Hepatocyte (in vitro differentiated cells): ENCODE measurements at regions not wholly inside any gene's neighbourhood (a gene's known extent, or its start where the extent isn't known, plus 50 kb on each side); places are given as distances from the start of the nearest gene placed in this dataset.

Source experiments
- EZH2phosphoT487 ChIP-seq: fragments of 200-600 bp; sonication (generic); IDR thresholded peaks from one replicate; pipeline ENCODE4 v1.6.1; 2018; ENCODE audit warnings: antibody characterized with exemption, mild to moderate bottlenecking, low read depth, moderate library complexity; ENCODE audit not compliant: unreplicated experiment, severe bottlenecking
- TF ChIP-seq, protein P1 (sequence below): fragments of 200-600 bp; sonication (generic); IDR thresholded peaks from 2 replicates; pipeline ENCODE4 v1.5.1; 2016; ENCODE audit warnings: antibody characterized with exemption, mild to moderate bottlenecking; ENCODE audit not compliant: poor library complexity

GRCh38 chr4:14152834-14153519, 525.5 kb upstream of the BOD1L1 start:
- TF ChIP-seq, protein P1, sequence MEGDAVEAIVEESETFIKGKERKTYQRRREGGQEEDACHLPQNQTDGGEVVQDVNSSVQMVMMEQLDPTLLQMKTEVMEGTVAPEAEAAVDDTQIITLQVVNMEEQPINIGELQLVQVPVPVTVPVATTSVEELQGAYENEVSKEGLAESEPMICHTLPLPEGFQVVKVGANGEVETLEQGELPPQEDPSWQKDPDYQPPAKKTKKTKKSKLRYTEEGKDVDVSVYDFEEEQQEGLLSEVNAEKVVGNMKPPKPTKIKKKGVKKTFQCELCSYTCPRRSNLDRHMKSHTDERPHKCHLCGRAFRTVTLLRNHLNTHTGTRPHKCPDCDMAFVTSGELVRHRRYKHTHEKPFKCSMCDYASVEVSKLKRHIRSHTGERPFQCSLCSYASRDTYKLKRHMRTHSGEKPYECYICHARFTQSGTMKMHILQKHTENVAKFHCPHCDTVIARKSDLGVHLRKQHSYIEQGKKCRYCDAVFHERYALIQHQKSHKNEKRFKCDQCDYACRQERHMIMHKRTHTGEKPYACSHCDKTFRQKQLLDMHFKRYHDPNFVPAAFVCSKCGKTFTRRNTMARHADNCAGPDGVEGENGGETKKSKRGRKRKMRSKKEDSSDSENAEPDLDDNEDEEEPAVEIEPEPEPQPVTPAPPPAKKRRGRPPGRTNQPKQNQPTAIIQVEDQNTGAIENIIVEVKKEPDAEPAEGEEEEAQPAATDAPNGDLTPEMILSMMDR, result no peak
- TF ChIP-seq EZH2phosphoT487, result no peak
